H1 (cell line): ENCODE measurements at regions not wholly inside any gene's neighbourhood (a gene's known extent, or its start where the extent isn't known, plus 50 kb on each side); places are given as distances from the start of the nearest gene placed in this dataset.

Source experiments
- HDAC2 ChIP-seq, 2 experiments: fragments of 300-600 bp in 1 of 2; sonication (generic) in 1 of 2; IDR thresholded peaks; 2 replicates each; pipeline ENCODE4 v1.6.1; 2011 to 2012; ENCODE audit warnings: low read depth in 2 of 2, low read length in 2 of 2, mild to moderate bottlenecking in 2 of 2, moderate library complexity in 2 of 2, borderline replicate concordance in 1 of 2, inconsistent platforms in 1 of 2

GRCh38 chr5:26666371-26666770, 372.0 kb downstream of the CDH9 start (continued):
- TF ChIP-seq HDAC2 (IDR thresholded peaks at IDR 0.05; ENCODE audit: borderline replicate concordance in 1 of 2, low read depth in 2 of 2, low read length in 2 of 2): no peak
